Endothelial cell of umbilical vein (primary cell): ENCODE measurements at regions not wholly inside any gene's neighbourhood (a gene's known extent, or its start where the extent isn't known, plus 50 kb on each side); places are given as distances from the start of the nearest gene placed in this dataset.

Source experiments
- BruUV-seq: library from RNA; stranded (reverse); fragments of 400-500 nt; replicated peaks from 2 replicates; lab custom pipeline; 2021; lab: Mats Ljungman, UMichigan
- CTCF ChIA-PET: fragments of 300-600, 350-600 bp; sonication (Branson Sonifier 250); formaldehyde crosslinking; loops from one replicate; lab custom pipeline; 2021; ENCODE audit warnings: antibody characterized with exemption, inconsistent platforms; lab: Charles Lee
- POLR2A ChIA-PET: fragments of 300-600, 350-600 bp; sonication (Branson Sonifier 250); formaldehyde crosslinking; loops from one replicate; lab custom pipeline; 2021; ENCODE audit warnings: antibody characterized with exemption, inconsistent platforms; lab: Charles Lee
- DNase-seq: peaks from one replicate; pipeline ENCODE4 v3.0.0-alpha.2; 2011; ENCODE audit warnings: low read depth, low spot score
- FAIRE-seq: peaks from 2 replicates; lab custom pipeline; 2011; peaks lifted over from hg19 to GRCh38; lab: Jason Lieb, UNC
- H2AFZ ChIP-seq: 2 replicates; pipeline ENCODE4 v1.6.0; 2012; ENCODE audit warnings: low read depth, low read length, control low read depth, inconsistent platforms
- H3K27ac ChIP-seq: 2 replicates; pipeline ENCODE4 v1.5.1; 2011; ENCODE audit warnings: low read depth, mild to moderate bottlenecking, control low read depth, low read length, moderate library complexity; ENCODE audit not compliant: insufficient read depth
- H3K27me3 ChIP-seq, 2 experiments: 2 replicates each; pipeline versions ENCODE4 v1.6.0 to v1.6.1; 2011; ENCODE audit warnings: low read length in 2 of 2, mixed read lengths in 1 of 2; ENCODE audit not compliant: control insufficient read depth in 2 of 2, insufficient read depth in 2 of 2
- H3K36me3 ChIP-seq, 2 experiments: 2 replicates in 1 of 2; 3 replicates in 1 of 2; pipeline ENCODE4 v1.5.1; 2011; ENCODE audit warnings: low read length in 2 of 2, mild to moderate bottlenecking in 1 of 2, moderate library complexity in 1 of 2; ENCODE audit not compliant: control insufficient read depth in 2 of 2, insufficient read depth in 2 of 2; ENCODE audit errors: extremely low read depth in 1 of 2
- H3K4me1 ChIP-seq: 3 replicates; pipeline ENCODE4 v1.5.1; 2011; ENCODE audit warnings: mild to moderate bottlenecking, low read length; ENCODE audit not compliant: control insufficient read depth, insufficient read depth; ENCODE audit errors: extremely low read depth
- H3K4me2 ChIP-seq: 2 replicates; pipeline ENCODE4 v1.6.1; 2011; ENCODE audit warnings: low read length, control low read depth, mixed read lengths; ENCODE audit not compliant: insufficient read depth
- H3K4me3 ChIP-seq, 3 experiments: fragments of 200-600 bp in 1 of 3; sonication (generic), shearing (Covaris generic) in 1 of 3; replicated peaks in 1 of 3; 2 replicates each; pipeline ENCODE4 v1.5.1; 2011 to 2016; ENCODE audit warnings: control low read depth in 3 of 3, low read length in 3 of 3, mild to moderate bottlenecking in 2 of 3, inconsistent platforms in 1 of 3, low read depth in 1 of 3, moderate library complexity in 1 of 3; ENCODE audit not compliant: insufficient read depth in 1 of 3
- H3K79me2 ChIP-seq: 2 replicates; pipeline ENCODE4 v1.6.0; 2012; ENCODE audit warnings: low read length, inconsistent platforms; ENCODE audit not compliant: control insufficient read depth, insufficient read depth
- H3K9ac ChIP-seq: replicated peaks from 2 replicates; pipeline ENCODE3; 2011; ENCODE audit warnings: low read length, control low read depth; ENCODE audit not compliant: insufficient read depth; ENCODE audit errors: extremely low read depth
- H3K9me1 ChIP-seq: replicated peaks from 3 replicates; pipeline ENCODE4 v1.6.0; 2011; ENCODE audit warnings: mild to moderate bottlenecking, low read length; ENCODE audit not compliant: control insufficient read depth, insufficient read depth; ENCODE audit errors: extremely low read depth
- H3K9me3 ChIP-seq: replicated peaks from 2 replicates; pipeline ENCODE4 v1.5.1; 2012; ENCODE audit warnings: low read length, inconsistent platforms; ENCODE audit not compliant: control insufficient read depth, insufficient read depth
- H4K20me1 ChIP-seq: replicated peaks from 2 replicates; pipeline ENCODE3; 2011; ENCODE audit warnings: mild to moderate bottlenecking, low read length; ENCODE audit not compliant: control insufficient read depth, insufficient read depth; ENCODE audit errors: extremely low read depth
- EZH2 ChIP-seq: IDR thresholded peaks from 2 replicates; pipeline ENCODE4 v1.6.1; 2012; ENCODE audit warnings: borderline replicate concordance, low read depth, mild to moderate bottlenecking, moderate library complexity, low read length, inconsistent platforms; ENCODE audit not compliant: severe bottlenecking
- FOS ChIP-seq: IDR thresholded peaks from 2 replicates; pipeline ENCODE4 v1.6.1; 2011; ENCODE audit warnings: mild to moderate bottlenecking, low read length, moderate library complexity, borderline replicate concordance; ENCODE audit not compliant: insufficient read depth
- GATA2 ChIP-seq: IDR thresholded peaks from 2 replicates; pipeline ENCODE4 v1.7.0; 2011; ENCODE audit warnings: low read depth, mild to moderate bottlenecking, moderate library complexity, mixed read lengths, low read length; ENCODE audit not compliant: insufficient read length, insufficient read depth
- JUN ChIP-seq: IDR thresholded peaks from 2 replicates; pipeline ENCODE4 v1.6.1; 2011; ENCODE audit warnings: borderline replicate concordance, low read depth; ENCODE audit not compliant: insufficient read length, insufficient read depth
- MYC ChIP-seq: IDR thresholded peaks from one replicate; pipeline ENCODE4 v1.6.1; 2011; ENCODE audit warnings: mild to moderate bottlenecking, low read depth, low read length
- POLR2A ChIP-seq: IDR thresholded peaks from 2 replicates; pipeline ENCODE4 v1.6.1; 2012; ENCODE audit warnings: low read depth, mild to moderate bottlenecking, control low read depth, low read length
- POLR2AphosphoS5 ChIP-seq: IDR thresholded peaks from 2 replicates; pipeline ENCODE4 v1.6.1; 2012; ENCODE audit warnings: low read depth, mild to moderate bottlenecking, control low read depth, low read length, moderate library complexity; ENCODE audit not compliant: insufficient read depth
- dilution Hi-C: fragments of 300-500 bp; cut with MboI; formaldehyde crosslinking; loops from one replicate; pipeline ENCODE4 v1.15.0; 2019; ENCODE audit warnings: low sequenced_read_pairs; ENCODE audit not compliant: extremely low pct_ligation_motif_present
- intact Hi-C: fragments of 100-400 bp; cut with micrococcal nuclease; formaldehyde crosslinking; loops from one replicate; pipeline ENCODE4 v1.10.0; 2022
- TF ChIP-seq, protein P1 (sequence below): IDR thresholded peaks from 2 replicates; pipeline ENCODE4 v1.6.1; 2011; ENCODE audit not compliant: insufficient read depth, insufficient read length
- TF ChIP-seq, protein P2 (sequence below), 2 donors: IDR thresholded peaks; 1 replicate in 1 of 2; 2 replicates in 1 of 2; pipeline ENCODE4 v1.5.1; 2011; ENCODE audit warnings: low read length in 2 of 2, mild to moderate bottlenecking in 2 of 2, moderate library complexity in 2 of 2, control low read depth in 1 of 2, inconsistent platforms in 1 of 2, low read depth in 1 of 2; ENCODE audit not compliant: insufficient read depth in 1 of 2; ENCODE audit errors: extremely low read depth in 1 of 2

DNA sequence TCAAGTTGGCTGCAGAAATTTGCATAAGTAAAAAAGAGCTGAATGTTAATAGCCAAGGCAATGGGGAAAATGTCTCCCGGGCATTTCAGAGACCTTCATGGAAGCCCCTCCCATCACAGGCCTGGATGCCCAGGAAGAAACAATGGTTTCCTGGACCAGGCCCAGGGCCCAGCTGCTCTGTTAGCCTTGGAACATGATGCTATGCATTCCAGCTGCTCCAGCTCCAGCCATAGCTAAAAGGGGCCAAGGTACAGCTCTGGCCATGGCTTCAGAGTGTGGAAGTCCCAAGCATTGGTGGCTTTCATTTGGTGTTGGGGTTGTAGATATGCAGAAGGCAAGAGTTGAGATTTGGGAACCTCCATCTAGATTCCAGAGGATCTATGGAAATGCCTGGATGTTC is 508.3 kb downstream of the SPRY1 start:
- CTCF ChIA-PET, result no interaction called here
- no peak for FAIRE-seq
- Histone ChIP-seq H4K20me1 (no peaks in the 10 kb centered on the region), H3K27ac (no peak overlapping the region), H3K36me3 (no peaks in the 10 kb centered on the region), H2AFZ (no peak overlapping the region), H3K27me3 (no peaks in the 10 kb centered on the region), H3K4me2 (no peak overlapping the region), H3K79me2 (no peaks in the 10 kb centered on the region), H3K9me1 (no peaks in the 10 kb centered on the region), H3K4me3 (no peak overlapping the region), H3K4me1 (no peaks in the 10 kb centered on the region), H3K9ac (no peak overlapping the region), H3K9me3 (peaks cover 2% of the 10 kb centered on the region)
- BruUV-seq, result no TSS peak
- intact Hi-C loops (no loop called here), dilution Hi-C loops (no loop called here)
- POLR2A ChIA-PET, result no interaction called here
- TF ChIP-seq EZH2 (no peak), POLR2A (no peak), JUN (no peak), GATA2 (no peak), FOS (no peak), POLR2AphosphoS5 (no peak), MYC (no peak)
- TF ChIP-seq, protein P1, sequence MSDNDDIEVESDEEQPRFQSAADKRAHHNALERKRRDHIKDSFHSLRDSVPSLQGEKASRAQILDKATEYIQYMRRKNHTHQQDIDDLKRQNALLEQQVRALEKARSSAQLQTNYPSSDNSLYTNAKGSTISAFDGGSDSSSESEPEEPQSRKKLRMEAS, result no peak
- TF ChIP-seq, protein P2, sequence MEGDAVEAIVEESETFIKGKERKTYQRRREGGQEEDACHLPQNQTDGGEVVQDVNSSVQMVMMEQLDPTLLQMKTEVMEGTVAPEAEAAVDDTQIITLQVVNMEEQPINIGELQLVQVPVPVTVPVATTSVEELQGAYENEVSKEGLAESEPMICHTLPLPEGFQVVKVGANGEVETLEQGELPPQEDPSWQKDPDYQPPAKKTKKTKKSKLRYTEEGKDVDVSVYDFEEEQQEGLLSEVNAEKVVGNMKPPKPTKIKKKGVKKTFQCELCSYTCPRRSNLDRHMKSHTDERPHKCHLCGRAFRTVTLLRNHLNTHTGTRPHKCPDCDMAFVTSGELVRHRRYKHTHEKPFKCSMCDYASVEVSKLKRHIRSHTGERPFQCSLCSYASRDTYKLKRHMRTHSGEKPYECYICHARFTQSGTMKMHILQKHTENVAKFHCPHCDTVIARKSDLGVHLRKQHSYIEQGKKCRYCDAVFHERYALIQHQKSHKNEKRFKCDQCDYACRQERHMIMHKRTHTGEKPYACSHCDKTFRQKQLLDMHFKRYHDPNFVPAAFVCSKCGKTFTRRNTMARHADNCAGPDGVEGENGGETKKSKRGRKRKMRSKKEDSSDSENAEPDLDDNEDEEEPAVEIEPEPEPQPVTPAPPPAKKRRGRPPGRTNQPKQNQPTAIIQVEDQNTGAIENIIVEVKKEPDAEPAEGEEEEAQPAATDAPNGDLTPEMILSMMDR (IDR thresholded peaks at IDR 0.05; ENCODE audit: extremely low read depth in 1 of 2, insufficient read depth in 1 of 2, low read depth in 1 of 2, low read length in 2 of 2), result no peak
- no peak for DNase-seq
